Adipocyte (in vitro differentiated cells): ENCODE measurements at regions not wholly inside any gene's neighbourhood (a gene's known extent, or its start where the extent isn't known, plus 50 kb on each side); places are given as distances from the start of the nearest gene placed in this dataset.
"Not testable (repeated sequence)": the region's sequence is repeated elsewhere in the genome, so short reads cannot be mapped to it uniquely, and the experiment has no call there.

Experiments used
- DNase-seq: peaks from one replicate; pipeline ENCODE4 v3.0.0-alpha.2; 2015; ENCODE audit warnings: low read depth
- H3K27me3 ChIP-seq: replicated peaks from 2 replicates; pipeline ENCODE4 v1.7.0; 2013; ENCODE audit warnings: mild to moderate bottlenecking, low read length, moderate library complexity; ENCODE audit not compliant: control insufficient read depth, insufficient read depth
- H3K36me3 ChIP-seq: 2 replicates; pipeline ENCODE4 v1.7.0; 2013; ENCODE audit warnings: low read length, mild to moderate bottlenecking, moderate library complexity; ENCODE audit not compliant: control insufficient read depth, insufficient read depth, severe bottlenecking
- H3K4me1 ChIP-seq: 2 replicates; pipeline ENCODE4 v1.7.0; 2013; ENCODE audit warnings: mild to moderate bottlenecking, low read length, moderate library complexity; ENCODE audit not compliant: control insufficient read depth, insufficient read depth
- H3K4me3 ChIP-seq: 2 replicates; pipeline ENCODE4 v1.7.0; 2013; ENCODE audit warnings: mild to moderate bottlenecking, low read length, moderate library complexity
- H3K9ac ChIP-seq: 2 replicates; pipeline ENCODE4 v1.7.0; 2013; ENCODE audit warnings: mild to moderate bottlenecking, low read length, moderate library complexity
- H3K9me3 ChIP-seq: 2 replicates; pipeline ENCODE4 v1.7.0; 2013; ENCODE audit warnings: mild to moderate bottlenecking, low read length, moderate library complexity; ENCODE audit not compliant: control insufficient read depth

GRCh38 chr18:30772170-30772569, 270.4 kb downstream of the DSC3 start:
- not testable (repeated sequence) for H3K9ac ChIP-seq, H3K36me3 ChIP-seq, H3K4me1 ChIP-seq, H3K27me3 ChIP-seq, DNase-seq, H3K9me3 ChIP-seq, H3K4me3 ChIP-seq

- no peak overlapping the region for H3K9ac ChIP-seq
- H3K36me3 ChIP-seq = no peaks in the 10 kb centered on the region
- H3K9me3 ChIP-seq = no peaks in the 10 kb centered on the region
- H3K27me3 ChIP-seq = no peaks in the 10 kb centered on the region
- no peaks in the 10 kb centered on the region for H3K4me1 ChIP-seq
- DNase-seq = no peak
- no peak overlapping the region for H3K4me3 ChIP-seq
These were observed 276.5 kb downstream of the DSC3 start for GRCh38 chr18:30766053-30766452.

- Histone ChIP-seq H3K4me3 (no peak overlapping the region), H3K4me1 (no peaks in the 10 kb centered on the region), H3K9ac (no peak overlapping the region), H3K27me3 (no peaks in the 10 kb centered on the region), H3K9me3 (no peaks in the 10 kb centered on the region), H3K36me3 (no peaks in the 10 kb centered on the region)
- no peak for DNase-seq
These were observed 277.3 kb downstream of the DSC3 start for GRCh38 chr18:30765247-30765646.

- DNase-seq = no peak
- no peaks in the 10 kb centered on the region for H3K36me3 ChIP-seq
- H3K4me3 ChIP-seq = no peak overlapping the region
- no peaks in the 10 kb centered on the region for H3K27me3 ChIP-seq
- no peak overlapping the region for H3K9ac ChIP-seq
- no peaks in the 10 kb centered on the region for H3K9me3 ChIP-seq
- H3K4me1 ChIP-seq = no peaks in the 10 kb centered on the region
These were observed 278.6 kb downstream of the DSC3 start for GRCh38 chr18:30763902-30764350.

- Histone ChIP-seq H3K9me3 (no peaks in the 10 kb centered on the region), H3K27me3 (no peaks in the 10 kb centered on the region), H3K4me3 (no peak overlapping the region), H3K36me3 (no peaks in the 10 kb centered on the region), H3K4me1 (no peaks in the 10 kb centered on the region), H3K9ac (no peak overlapping the region)
- DNase-seq = no peak
These were observed 287.7 kb downstream of the DSC3 start for GRCh38 chr18:30754846-30755245.

- no peaks in the 10 kb centered on the region for H3K27me3 ChIP-seq
- no peaks in the 10 kb centered on the region for H3K36me3 ChIP-seq
- no peak overlapping the region for H3K9ac ChIP-seq
- H3K4me1 ChIP-seq = no peaks in the 10 kb centered on the region
- H3K9me3 ChIP-seq = no peaks in the 10 kb centered on the region
- DNase-seq = no peak
- H3K4me3 ChIP-seq = no peak overlapping the region
These were observed 294.0 kb downstream of the DSC3 start for GRCh38 chr18:30748541-30748940.

- H3K9me3 ChIP-seq = peaks cover 3% of the 10 kb centered on the region
- no peak for DNase-seq
- H3K36me3 ChIP-seq = no peaks in the 10 kb centered on the region
- H3K27me3 ChIP-seq = no peaks in the 10 kb centered on the region
- H3K4me1 ChIP-seq = no peaks in the 10 kb centered on the region
- H3K4me3 ChIP-seq = no peak overlapping the region
- no peak overlapping the region for H3K9ac ChIP-seq
These were observed 296.3 kb downstream of the DSC3 start for GRCh38 chr18:30746224-30746623.

- no peak for DNase-seq
- H3K36me3 ChIP-seq = no peaks in the 10 kb centered on the region
- no peak overlapping the region for H3K9ac ChIP-seq
- H3K4me3 ChIP-seq = no peak overlapping the region
- peaks cover 3% of the 10 kb centered on the region for H3K9me3 ChIP-seq
- H3K27me3 ChIP-seq = no peaks in the 10 kb centered on the region
- H3K4me1 ChIP-seq = no peaks in the 10 kb centered on the region
These were observed 299.5 kb downstream of the DSC3 start for GRCh38 chr18:30743033-30743432.

GRCh38 chr18:30730915-30731314, 311.6 kb downstream of the DSC3 start:
- Histone ChIP-seq H3K9ac (no peak overlapping the region), H3K27me3 (no peaks in the 10 kb centered on the region), H3K36me3 (no peaks in the 10 kb centered on the region), H3K4me1 (no peaks in the 10 kb centered on the region), H3K4me3 (no peak overlapping the region), H3K9me3 (peaks cover 7% of the 10 kb centered on the region)
- DNase-seq = no peak

GRCh38 chr18:30727849-30728248, 314.7 kb downstream of the DSC3 start:
- H3K9me3 ChIP-seq = peaks cover 4% of the 10 kb centered on the region
- no peak overlapping the region for H3K9ac ChIP-seq
- H3K27me3 ChIP-seq = no peaks in the 10 kb centered on the region
- no peaks in the 10 kb centered on the region for H3K36me3 ChIP-seq
- no peak overlapping the region for H3K4me3 ChIP-seq
- H3K4me1 ChIP-seq = no peaks in the 10 kb centered on the region
- DNase-seq = no peak

GRCh38 chr18:30713299-30713698, 329.2 kb downstream of the DSC3 start:
- Histone ChIP-seq H3K36me3 (no peaks in the 10 kb centered on the region), H3K9ac (no peak overlapping the region), H3K9me3 (no peaks in the 10 kb centered on the region), H3K4me1 (no peaks in the 10 kb centered on the region), H3K4me3 (no peak overlapping the region), H3K27me3 (no peaks in the 10 kb centered on the region)
- DNase-seq = no peak

GRCh38 chr18:30712383-30712782, 330.2 kb downstream of the DSC3 start:
- Histone ChIP-seq H3K36me3 (no peaks in the 10 kb centered on the region), H3K9me3 (no peaks in the 10 kb centered on the region), H3K4me1 (no peaks in the 10 kb centered on the region), H3K27me3 (no peaks in the 10 kb centered on the region), H3K9ac (no peak overlapping the region), H3K4me3 (no peak overlapping the region)
- DNase-seq = no peak
